IPS DF 6.9 (cell line): ENCODE measurements at regions not wholly inside any gene's neighbourhood (a gene's known extent, or its start where the extent isn't known, plus 50 kb on each side); places are given as distances from the start of the nearest gene placed in this dataset.

Experiments
- DNase-seq: peaks from one replicate; pipeline ENCODE4 v3.0.0-alpha.2; 2013; ENCODE audit warnings: low read depth, low spot score
- H3K27ac ChIP-seq: one replicate; pipeline ENCODE4 v1.5.1; 2013; ENCODE audit warnings: low read length, control low read depth
- H3K27me3 ChIP-seq: 2 replicates; pipeline ENCODE4 v1.6.1; 2013; ENCODE audit warnings: mild to moderate bottlenecking, low read length; ENCODE audit not compliant: control insufficient read depth, insufficient read depth
- H3K36me3 ChIP-seq: 2 replicates; pipeline ENCODE4 v1.6.1; 2013; ENCODE audit warnings: low read length; ENCODE audit not compliant: control insufficient read depth, insufficient read depth
- H3K4me1 ChIP-seq: 2 replicates; pipeline ENCODE4 v1.6.1; 2013; ENCODE audit warnings: low read length; ENCODE audit not compliant: control insufficient read depth, insufficient read depth
- H3K4me3 ChIP-seq: 2 replicates; pipeline ENCODE4 v1.5.1; 2013; ENCODE audit warnings: mild to moderate bottlenecking, low read length
- H3K9me3 ChIP-seq: 2 replicates; pipeline ENCODE4 v1.6.1; 2013; ENCODE audit warnings: low read length, inconsistent platforms; ENCODE audit not compliant: control insufficient read depth, insufficient read depth
- WGBS: extraction: QIAGEN DNeasy Blood & Tissue Kit; methylation state at CpG from one replicate; pipeline ENCODE4 v1.1.7; 2013; ENCODE audit warnings: mixed read lengths, missing lambda C conversion rate; ENCODE audit not compliant: insufficient read length, insufficient coverage; 5-methylcytosine and 5-hydroxymethylcytosine counted together

- no peak for DNase-seq
- no peak overlapping the region for H3K4me3 ChIP-seq
- H3K27ac ChIP-seq, result no peak overlapping the region
- H3K27me3 ChIP-seq, result no peaks in the 10 kb centered on the region
- H3K36me3 ChIP-seq, result no peaks in the 10 kb centered on the region
- H3K9me3 ChIP-seq, result no peaks in the 10 kb centered on the region
- peaks cover 8% of the 10 kb centered on the region for H3K4me1 ChIP-seq
- WGBS, result no CpG with 5 or more reads among the region's 5 CpGs
Observed at GRCh38 chr9:96141666-96142065, 160.3 kb downstream of the HSD17B3 start.

- WGBS, result no CpG with 5 or more reads among the region's 11 CpGs
- no peaks in the 10 kb centered on the region for H3K27me3 ChIP-seq
- peaks cover 8% of the 10 kb centered on the region for H3K4me1 ChIP-seq
- no peak overlapping the region for H3K27ac ChIP-seq
- no peak overlapping the region for H3K4me3 ChIP-seq
- DNase-seq, result no peak
- no peaks in the 10 kb centered on the region for H3K9me3 ChIP-seq
- H3K36me3 ChIP-seq, result no peaks in the 10 kb centered on the region
Observed at GRCh38 chr9:96141128-96141474, 160.9 kb downstream of the HSD17B3 start.

GRCh38 chr9:96140296-96141127, 161.5 kb downstream of the HSD17B3 start:
- H3K27ac ChIP-seq, result no peak overlapping the region

GRCh38 chr9:96139592-96140295, 162.2 kb downstream of the HSD17B3 start:
- no peaks in the 10 kb centered on the region for H3K27me3 ChIP-seq
- no peaks in the 10 kb centered on the region for H3K36me3 ChIP-seq
- DNase-seq, result no peak
- H3K27ac ChIP-seq, result no peak overlapping the region
- no CpG with 5 or more reads among the region's 15 CpGs for WGBS
- H3K4me3 ChIP-seq, result no peak overlapping the region
- no peaks in the 10 kb centered on the region for H3K9me3 ChIP-seq
- H3K4me1 ChIP-seq, result peaks cover 8% of the 10 kb centered on the region

More at GRCh38 chr9:96140296-96141127, 161.5 kb downstream of the HSD17B3 start:
- H3K36me3 ChIP-seq, result no peaks in the 10 kb centered on the region
- no peaks in the 10 kb centered on the region for H3K27me3 ChIP-seq
- peaks cover 8% of the 10 kb centered on the region for H3K4me1 ChIP-seq
- no CpG with 5 or more reads among the region's 32 CpGs for WGBS
- DNase-seq, result no peak
- no peaks in the 10 kb centered on the region for H3K9me3 ChIP-seq
- H3K4me3 ChIP-seq, result no peak overlapping the region

GRCh38 chr9:96138616-96139015, 163.4 kb downstream of the HSD17B3 start:
- Histone ChIP-seq H3K4me3 (no peak overlapping the region), H3K36me3 (no peaks in the 10 kb centered on the region), H3K4me1 (peaks cover 8% of the 10 kb centered on the region), H3K9me3 (no peaks in the 10 kb centered on the region), H3K27ac (no peak overlapping the region), H3K27me3 (no peaks in the 10 kb centered on the region)
- no CpG with 5 or more reads among the region's 3 CpGs for WGBS
- no peak for DNase-seq

GRCh38 chr9:96137671-96138429, 164.1 kb downstream of the HSD17B3 start:
- no CpG with 5 or more reads among the region's 6 CpGs for WGBS
- Histone ChIP-seq H3K27ac (no peak overlapping the region), H3K4me3 (no peak overlapping the region), H3K4me1 (peaks cover 8% of the 10 kb centered on the region), H3K36me3 (no peaks in the 10 kb centered on the region), H3K27me3 (no peaks in the 10 kb centered on the region), H3K9me3 (no peaks in the 10 kb centered on the region)
- no peak for DNase-seq

- no peak overlapping the region for H3K27ac ChIP-seq
- peaks cover 8% of the 10 kb centered on the region for H3K4me1 ChIP-seq
- H3K4me3 ChIP-seq, result no peak overlapping the region
- no peak for DNase-seq
- H3K9me3 ChIP-seq, result no peaks in the 10 kb centered on the region
- H3K27me3 ChIP-seq, result no peaks in the 10 kb centered on the region
- H3K36me3 ChIP-seq, result no peaks in the 10 kb centered on the region
- no CpG with 5 or more reads among the region's 8 CpGs for WGBS
Observed at GRCh38 chr9:96136992-96137670, 164.8 kb downstream of the HSD17B3 start.

- Histone ChIP-seq H3K9me3 (no peaks in the 10 kb centered on the region), H3K27ac (no peak overlapping the region), H3K36me3 (no peaks in the 10 kb centered on the region), H3K27me3 (no peaks in the 10 kb centered on the region), H3K4me3 (no peak overlapping the region), H3K4me1 (peaks cover 8% of the 10 kb centered on the region)
- no CpG with 5 or more reads among the region's 3 CpGs for WGBS
- no peak for DNase-seq
Observed at GRCh38 chr9:96135753-96136290, 166.2 kb downstream of the HSD17B3 start.

- Histone ChIP-seq H3K27ac (no peak overlapping the region), H3K4me1 (peaks cover 6% of the 10 kb centered on the region), H3K9me3 (no peaks in the 10 kb centered on the region), H3K4me3 (no peak overlapping the region), H3K36me3 (no peaks in the 10 kb centered on the region), H3K27me3 (no peaks in the 10 kb centered on the region)
- no CpG with 5 or more reads among the region's 9 CpGs for WGBS
- DNase-seq, result no peak
Observed at GRCh38 chr9:96135076-96135752, 166.8 kb downstream of the HSD17B3 start.
